ENCODE measurements at regions not wholly inside any gene's neighbourhood (a gene's known extent, or its start where the extent isn't known, plus 50 kb on each side); places are given as distances from the start of the nearest gene placed in this dataset.

DNA sequence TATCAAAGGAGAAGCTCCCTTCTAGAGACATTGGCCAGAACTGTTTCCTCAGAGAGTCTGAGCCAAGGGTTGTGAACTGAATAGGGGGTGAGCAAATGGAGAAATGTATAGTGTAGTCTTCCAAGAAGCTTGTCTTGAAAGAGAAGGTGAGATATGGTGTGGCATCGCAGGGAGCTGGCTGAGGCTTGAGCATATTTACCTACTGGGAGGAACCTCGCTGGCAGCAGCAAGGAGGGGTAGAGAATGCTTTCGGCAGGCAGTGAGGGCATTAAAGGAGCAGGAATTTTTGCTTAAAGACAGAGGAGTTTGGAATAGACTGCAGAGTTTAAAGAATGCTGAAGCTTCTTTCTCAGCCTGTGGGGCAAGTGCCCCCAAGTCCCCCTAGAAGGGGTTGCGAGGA lies 59.3 kb upstream of the PRMT8 start:
- TF ChIP-seq, protein P1, sequence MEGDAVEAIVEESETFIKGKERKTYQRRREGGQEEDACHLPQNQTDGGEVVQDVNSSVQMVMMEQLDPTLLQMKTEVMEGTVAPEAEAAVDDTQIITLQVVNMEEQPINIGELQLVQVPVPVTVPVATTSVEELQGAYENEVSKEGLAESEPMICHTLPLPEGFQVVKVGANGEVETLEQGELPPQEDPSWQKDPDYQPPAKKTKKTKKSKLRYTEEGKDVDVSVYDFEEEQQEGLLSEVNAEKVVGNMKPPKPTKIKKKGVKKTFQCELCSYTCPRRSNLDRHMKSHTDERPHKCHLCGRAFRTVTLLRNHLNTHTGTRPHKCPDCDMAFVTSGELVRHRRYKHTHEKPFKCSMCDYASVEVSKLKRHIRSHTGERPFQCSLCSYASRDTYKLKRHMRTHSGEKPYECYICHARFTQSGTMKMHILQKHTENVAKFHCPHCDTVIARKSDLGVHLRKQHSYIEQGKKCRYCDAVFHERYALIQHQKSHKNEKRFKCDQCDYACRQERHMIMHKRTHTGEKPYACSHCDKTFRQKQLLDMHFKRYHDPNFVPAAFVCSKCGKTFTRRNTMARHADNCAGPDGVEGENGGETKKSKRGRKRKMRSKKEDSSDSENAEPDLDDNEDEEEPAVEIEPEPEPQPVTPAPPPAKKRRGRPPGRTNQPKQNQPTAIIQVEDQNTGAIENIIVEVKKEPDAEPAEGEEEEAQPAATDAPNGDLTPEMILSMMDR (IDR thresholded peaks at IDR 0.05; ENCODE audit: control insufficient read depth, extremely low read depth, insufficient read depth), result no peak
- DNase-seq (ENCODE audit: low read depth), result no peak
- no peak overlapping the region for H3K4me3 ChIP-seq (ENCODE audit: low read depth, low read length)

DNA sequence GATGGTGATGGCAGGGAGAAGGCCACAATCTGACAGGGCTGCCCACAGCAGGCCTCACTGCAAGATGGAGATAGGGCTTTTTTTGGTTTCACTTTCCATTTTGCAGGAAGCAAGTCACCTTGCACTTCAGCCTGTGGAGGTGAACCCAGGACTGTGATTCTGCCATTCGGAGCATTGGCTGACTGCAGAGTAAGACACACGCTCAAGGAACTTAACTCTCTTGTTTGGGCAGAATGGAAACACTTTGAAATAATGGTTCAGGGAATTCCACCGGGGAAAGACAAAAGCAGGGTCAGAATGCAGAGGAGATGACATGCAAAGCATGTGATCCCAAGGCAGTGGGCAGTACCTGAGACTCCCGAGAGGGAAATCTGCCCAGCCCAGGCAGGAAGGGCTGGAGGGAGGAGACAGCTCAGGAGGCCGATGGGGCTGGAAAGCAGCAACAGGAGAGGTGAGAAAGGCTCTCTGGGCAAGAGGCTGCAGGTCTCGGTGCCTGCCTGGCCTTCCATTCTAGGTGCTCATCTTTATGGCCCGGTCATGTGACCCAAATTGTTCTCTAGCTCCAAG lies 58.7 kb upstream of the PRMT8 start:
- H3K4me3 ChIP-seq (ENCODE audit: low read depth, low read length), result no peak overlapping the region
- TF ChIP-seq, protein P1 (IDR thresholded peaks at IDR 0.05; ENCODE audit: control insufficient read depth, extremely low read depth, insufficient read depth), result no peak
- DNase-seq (ENCODE audit: low read depth), result no peak

DNA sequence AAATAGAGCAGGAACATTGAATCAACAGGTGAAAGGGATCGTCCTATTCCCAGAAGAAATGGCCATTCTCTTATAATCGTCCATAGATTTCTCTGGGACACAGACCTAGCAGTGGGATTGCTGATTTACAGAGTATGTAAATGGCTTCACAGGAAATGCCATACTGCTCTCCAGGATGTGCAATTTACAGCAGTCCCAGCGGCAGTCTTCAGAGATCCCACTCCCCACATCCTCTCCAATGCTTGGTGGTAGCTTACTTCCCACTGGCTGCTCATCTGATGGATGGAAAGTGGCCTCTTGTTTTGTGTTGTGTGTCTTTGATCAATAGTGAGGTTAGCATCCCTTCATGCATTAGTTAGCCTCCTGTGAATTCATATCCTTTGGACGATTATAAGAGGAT lies 58.1 kb upstream of the PRMT8 start:
- TF ChIP-seq, protein P1 (IDR thresholded peaks at IDR 0.05; ENCODE audit: control insufficient read depth, extremely low read depth, insufficient read depth), result no peak
- no peak overlapping the region for H3K4me3 ChIP-seq (ENCODE audit: low read depth, low read length)
- no peak for DNase-seq (ENCODE audit: low read depth)

DNA sequence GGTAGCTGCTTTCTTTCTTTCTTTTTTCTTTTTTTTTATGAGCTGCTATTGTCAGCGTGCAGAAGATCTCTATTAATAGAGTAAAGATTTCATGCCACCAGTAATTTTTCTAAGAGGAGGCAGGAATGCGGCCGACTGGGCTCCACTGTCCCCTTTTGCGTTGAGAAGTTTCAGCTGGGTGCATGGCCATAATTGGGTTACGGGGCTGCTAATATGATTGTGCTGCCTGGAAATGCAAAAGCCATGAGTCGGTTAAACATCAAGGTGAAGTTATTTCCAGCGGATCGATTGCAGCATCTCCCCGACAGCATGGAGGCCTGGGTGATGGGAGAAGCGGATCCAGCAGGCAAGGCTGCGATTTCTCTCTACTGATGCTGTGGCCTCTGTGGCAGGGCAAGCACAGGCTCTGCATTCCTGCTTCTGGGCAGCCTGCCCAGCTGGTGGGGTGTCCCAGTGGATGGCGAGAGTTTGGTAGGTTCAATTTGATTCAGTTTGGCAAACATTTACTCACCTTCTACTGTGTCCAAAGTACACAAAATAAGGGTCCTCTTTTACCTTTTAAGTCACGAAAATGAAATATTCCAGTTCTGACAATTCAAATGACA lies 54.4 kb upstream of the PRMT8 start:
- DNase-seq (ENCODE audit: low read depth), result no peak
- no peak overlapping the region for H3K4me3 ChIP-seq (ENCODE audit: low read depth, low read length)
- TF ChIP-seq, protein P1 (IDR thresholded peaks at IDR 0.05; ENCODE audit: control insufficient read depth, extremely low read depth, insufficient read depth), result no peak

DNA sequence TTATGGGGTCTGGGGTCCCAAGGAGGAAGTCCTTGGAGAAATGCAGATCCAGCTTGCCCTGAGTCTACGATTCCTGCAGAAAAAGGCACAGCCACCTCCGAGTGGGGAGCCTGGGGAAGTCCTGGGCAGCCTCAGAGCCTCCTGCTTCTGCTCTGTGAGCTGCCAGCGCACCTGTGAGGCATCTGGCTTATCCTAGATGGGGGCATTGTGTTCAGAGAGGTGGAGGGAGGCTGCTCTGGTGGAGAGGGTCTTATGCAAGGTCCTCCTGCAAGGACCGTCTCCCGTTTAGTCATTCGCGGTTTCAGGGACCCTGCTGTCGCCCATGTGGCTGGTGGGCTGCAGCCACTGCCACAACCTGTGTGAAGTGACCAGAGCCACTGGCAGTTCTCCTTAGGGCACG lies 53.0 kb upstream of the PRMT8 start:
- no peak overlapping the region for H3K4me3 ChIP-seq (ENCODE audit: low read depth, low read length)
- DNase-seq (ENCODE audit: low read depth), result no peak
- TF ChIP-seq, protein P1 (IDR thresholded peaks at IDR 0.05; ENCODE audit: control insufficient read depth, extremely low read depth, insufficient read depth), result no peak

DNA sequence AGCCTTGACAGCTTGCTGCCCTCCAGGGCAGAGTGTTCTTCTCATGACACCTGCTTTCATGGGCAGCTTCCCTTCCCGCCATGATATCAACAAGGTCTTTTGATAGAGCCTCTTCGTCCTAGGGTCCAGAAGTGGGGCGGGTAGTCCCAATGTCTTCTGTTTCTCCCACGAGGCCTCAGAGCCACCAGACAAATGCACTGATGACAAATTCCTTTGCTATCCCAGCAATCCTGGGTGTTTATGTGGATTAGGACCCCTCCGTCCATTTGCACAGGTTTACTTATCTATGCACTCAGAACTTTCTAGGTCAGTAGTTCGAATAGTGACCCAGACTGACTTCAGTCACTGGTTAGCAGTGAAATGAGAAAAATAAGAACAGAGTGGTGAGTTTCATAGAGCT lies 52.6 kb upstream of the PRMT8 start:
- TF ChIP-seq, protein P1 (IDR thresholded peaks at IDR 0.05; ENCODE audit: control insufficient read depth, extremely low read depth, insufficient read depth), result no peak
- H3K4me3 ChIP-seq (ENCODE audit: low read depth, low read length), result no peak overlapping the region
- no peak for DNase-seq (ENCODE audit: low read depth)

Measured in LNCaP clone FGC (cell line).